ENCODE measurements at regions not wholly inside any gene's neighbourhood (a gene's known extent, or its start where the extent isn't known, plus 50 kb on each side); places are given as distances from the start of the nearest gene placed in this dataset.

DNA sequence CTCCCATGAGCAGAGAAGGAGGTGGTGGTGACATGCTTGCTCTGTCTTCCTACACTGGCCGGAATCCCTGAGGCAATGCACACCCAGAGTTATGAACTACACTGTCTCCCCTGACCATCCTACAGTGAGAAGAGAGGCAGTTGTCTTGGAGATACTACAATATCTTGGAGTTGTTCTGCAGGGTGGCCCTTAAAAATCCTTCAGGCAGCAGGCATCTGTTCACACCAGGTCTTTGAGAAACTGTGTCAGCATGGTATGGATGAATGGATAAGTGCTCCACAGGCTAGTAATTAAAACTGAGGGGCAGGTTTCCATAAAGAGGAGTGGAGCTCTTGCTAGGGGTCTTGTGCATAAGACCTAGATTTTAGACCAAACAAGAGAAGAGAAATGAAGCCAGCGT, 223.7 kb upstream of the COPS8 start:
- TF ChIP-seq, protein P1, sequence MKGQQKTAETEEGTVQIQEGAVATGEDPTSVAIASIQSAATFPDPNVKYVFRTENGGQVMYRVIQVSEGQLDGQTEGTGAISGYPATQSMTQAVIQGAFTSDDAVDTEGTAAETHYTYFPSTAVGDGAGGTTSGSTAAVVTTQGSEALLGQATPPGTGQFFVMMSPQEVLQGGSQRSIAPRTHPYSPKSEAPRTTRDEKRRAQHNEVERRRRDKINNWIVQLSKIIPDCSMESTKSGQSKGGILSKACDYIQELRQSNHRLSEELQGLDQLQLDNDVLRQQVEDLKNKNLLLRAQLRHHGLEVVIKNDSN (IDR thresholded peaks at IDR 0.05): no peak
- TF ChIP-seq, protein P2, sequence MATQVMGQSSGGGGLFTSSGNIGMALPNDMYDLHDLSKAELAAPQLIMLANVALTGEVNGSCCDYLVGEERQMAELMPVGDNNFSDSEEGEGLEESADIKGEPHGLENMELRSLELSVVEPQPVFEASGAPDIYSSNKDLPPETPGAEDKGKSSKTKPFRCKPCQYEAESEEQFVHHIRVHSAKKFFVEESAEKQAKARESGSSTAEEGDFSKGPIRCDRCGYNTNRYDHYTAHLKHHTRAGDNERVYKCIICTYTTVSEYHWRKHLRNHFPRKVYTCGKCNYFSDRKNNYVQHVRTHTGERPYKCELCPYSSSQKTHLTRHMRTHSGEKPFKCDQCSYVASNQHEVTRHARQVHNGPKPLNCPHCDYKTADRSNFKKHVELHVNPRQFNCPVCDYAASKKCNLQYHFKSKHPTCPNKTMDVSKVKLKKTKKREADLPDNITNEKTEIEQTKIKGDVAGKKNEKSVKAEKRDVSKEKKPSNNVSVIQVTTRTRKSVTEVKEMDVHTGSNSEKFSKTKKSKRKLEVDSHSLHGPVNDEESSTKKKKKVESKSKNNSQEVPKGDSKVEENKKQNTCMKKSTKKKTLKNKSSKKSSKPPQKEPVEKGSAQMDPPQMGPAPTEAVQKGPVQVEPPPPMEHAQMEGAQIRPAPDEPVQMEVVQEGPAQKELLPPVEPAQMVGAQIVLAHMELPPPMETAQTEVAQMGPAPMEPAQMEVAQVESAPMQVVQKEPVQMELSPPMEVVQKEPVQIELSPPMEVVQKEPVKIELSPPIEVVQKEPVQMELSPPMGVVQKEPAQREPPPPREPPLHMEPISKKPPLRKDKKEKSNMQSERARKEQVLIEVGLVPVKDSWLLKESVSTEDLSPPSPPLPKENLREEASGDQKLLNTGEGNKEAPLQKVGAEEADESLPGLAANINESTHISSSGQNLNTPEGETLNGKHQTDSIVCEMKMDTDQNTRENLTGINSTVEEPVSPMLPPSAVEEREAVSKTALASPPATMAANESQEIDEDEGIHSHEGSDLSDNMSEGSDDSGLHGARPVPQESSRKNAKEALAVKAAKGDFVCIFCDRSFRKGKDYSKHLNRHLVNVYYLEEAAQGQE (IDR thresholded peaks at IDR 0.05; ENCODE audit: low read depth): no peak
- no peak for TF ChIP-seq ZBTB7A (IDR thresholded peaks at IDR 0.05; ENCODE audit: low read depth)
- TF ChIP-seq, protein P3, sequence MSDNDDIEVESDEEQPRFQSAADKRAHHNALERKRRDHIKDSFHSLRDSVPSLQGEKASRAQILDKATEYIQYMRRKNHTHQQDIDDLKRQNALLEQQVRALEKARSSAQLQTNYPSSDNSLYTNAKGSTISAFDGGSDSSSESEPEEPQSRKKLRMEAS (IDR thresholded peaks at IDR 0.05): no peak
- no peak for TF ChIP-seq TCF12 (IDR thresholded peaks at IDR 0.05; ENCODE audit: low read depth)
- TF ChIP-seq FOXM1 (IDR thresholded peaks at IDR 0.05; ENCODE audit: borderline replicate concordance, low read depth): no peak
- TF ChIP-seq CEBPB (IDR thresholded peaks at IDR 0.05): no peak
- no peak for TF ChIP-seq TAF1 (IDR thresholded peaks at IDR 0.05; ENCODE audit: low read depth)
- no peak for TF ChIP-seq EP300 (IDR thresholded peaks at IDR 0.05; ENCODE audit: borderline replicate concordance)

Data from Ishikawa (cell line).